ENCODE measurements at regions not wholly inside any gene's neighbourhood (a gene's known extent, or its start where the extent isn't known, plus 50 kb on each side); places are given as distances from the start of the nearest gene placed in this dataset.

GRCh38 chr3:73734211-73735089 is 109.7 kb upstream of the PDZRN3 start:
- DNase-seq (ENCODE audit: extremely low read depth, low read depth) = no peak
- no peak for TF ChIP-seq CTCF (IDR thresholded peaks at IDR 0.05; ENCODE audit: low read depth, low read length)

GRCh38 chr3:73733746-73734145 is 109.0 kb upstream of the PDZRN3 start:
- no peak for TF ChIP-seq CTCF (IDR thresholded peaks at IDR 0.05; ENCODE audit: low read depth, low read length)
- DNase-seq (ENCODE audit: extremely low read depth, low read depth) = no peak

- no peak for TF ChIP-seq CTCF (IDR thresholded peaks at IDR 0.05; ENCODE audit: low read depth, low read length)
Measured at GRCh38 chr3:73729969-73730440, 105.3 kb upstream of the PDZRN3 start.

GRCh38 chr3:73727854-73728253 is 103.1 kb upstream of the PDZRN3 start:
- no peak for TF ChIP-seq CTCF (IDR thresholded peaks at IDR 0.05; ENCODE audit: low read depth, low read length)
- DNase-seq (ENCODE audit: extremely low read depth, low read depth) = no peak

More at GRCh38 chr3:73729969-73730440, 105.3 kb upstream of the PDZRN3 start:
- no peak for DNase-seq (ENCODE audit: extremely low read depth, low read depth)

GRCh38 chr3:73727117-73727821 is 102.5 kb upstream of the PDZRN3 start:
- peak; percentile 72 for DNase-seq (ENCODE audit: extremely low read depth, low read depth)
- no peak for TF ChIP-seq CTCF (IDR thresholded peaks at IDR 0.05; ENCODE audit: low read depth, low read length)

GRCh38 chr3:73723596-73723995 is 98.9 kb upstream of the PDZRN3 start:
- no peak for TF ChIP-seq CTCF (IDR thresholded peaks at IDR 0.05; ENCODE audit: low read depth, low read length)

GRCh38 chr3:73719861-73720260 is 95.1 kb upstream of the PDZRN3 start:
- DNase-seq (ENCODE audit: extremely low read depth, low read depth) = no peak
- no peak for TF ChIP-seq CTCF (IDR thresholded peaks at IDR 0.05; ENCODE audit: low read depth, low read length)

More at GRCh38 chr3:73723596-73723995, 98.9 kb upstream of the PDZRN3 start:
- DNase-seq (ENCODE audit: extremely low read depth, low read depth) = no peak
